ENCODE measurements at regions not wholly inside any gene's neighbourhood (a gene's known extent, or its start where the extent isn't known, plus 50 kb on each side); places are given as distances from the start of the nearest gene placed in this dataset.
A peak's percentile ranks its signal among the peaks of the same experiment; 100 is the strongest.

GRCh38 chr16:86765389-86766026 is 187.2 kb downstream of the FOXL1 start:
- Mint-ChIP-seq H3K36me3 (no peaks in the 10 kb centered on the region), H3K9me3 (peaks cover 0 to 5% (median 0%) of the 10 kb centered on the region in 5 donors), H3K4me3 (no peak overlapping the region), H3K27ac (no peak overlapping the region), H3K27me3 (peaks cover 5 to 10% of the 10 kb centered on the region in 2 donors), H3K4me1 (no peaks in the 10 kb centered on the region)
- Histone ChIP-seq H3K36me3 (ENCODE audit: insufficient read depth, low read length) (no peaks in the 10 kb centered on the region), H3K4me1 (ENCODE audit: insufficient read depth, low read length) (no peaks in the 10 kb centered on the region), H3K27me3 (ENCODE audit: insufficient read depth, low read length, poor library complexity, severe bottlenecking) (no peaks in the 10 kb centered on the region), H3K4me3 (ENCODE audit: low read length) (no peak overlapping the region), H3K27ac (ENCODE audit: low read depth, low read length) (no peak overlapping the region), H3K9me3 (ENCODE audit: low read length) (no peaks in the 10 kb centered on the region)
- no peak for DNase-seq
- ChIA-PET CTCF (no interaction called here), POLR2A (no interaction called here)

- Histone ChIP-seq H3K4me3 (ENCODE audit: low read length) (no peak overlapping the region), H3K27ac (ENCODE audit: low read depth, low read length) (no peak overlapping the region), H3K9me3 (ENCODE audit: low read length) (no peaks in the 10 kb centered on the region), H3K4me1 (ENCODE audit: insufficient read depth, low read length) (no peaks in the 10 kb centered on the region), H3K36me3 (ENCODE audit: insufficient read depth, low read length) (no peaks in the 10 kb centered on the region), H3K27me3 (ENCODE audit: insufficient read depth, low read length, poor library complexity, severe bottlenecking) (no peaks in the 10 kb centered on the region)
- peaks cover 4 to 10% of the 10 kb centered on the region in 2 donors for H3K27me3 Mint-ChIP-seq
- H3K36me3 Mint-ChIP-seq = no peaks in the 10 kb centered on the region
- ChIA-PET CTCF (no interaction called here), POLR2A (no interaction called here)
- no peak overlapping the region for H3K4me3 Mint-ChIP-seq
- H3K4me1 Mint-ChIP-seq = no peaks in the 10 kb centered on the region
- DNase-seq = no peak
- H3K27ac Mint-ChIP-seq = no peak overlapping the region
- H3K9me3 Mint-ChIP-seq = peaks cover 0 to 5% (median 0%) of the 10 kb centered on the region in 5 donors
Observed at GRCh38 chr16:86766700-86767099, 188.4 kb downstream of the FOXL1 start.

- no peak for DNase-seq
- H3K27ac ChIP-seq (ENCODE audit: low read depth, low read length) = no peak overlapping the region
- POLR2A ChIA-PET = no interaction called here
- no peak overlapping the region for H3K4me3 ChIP-seq (ENCODE audit: low read length)
- no peak overlapping the region for H3K4me3 Mint-ChIP-seq
- no peaks in the 10 kb centered on the region for H3K36me3 ChIP-seq (ENCODE audit: insufficient read depth, low read length)
- peaks cover 4 to 5% of the 10 kb centered on the region in 2 donors for H3K27me3 Mint-ChIP-seq
- peaks cover 0 to 5% (median 0%) of the 10 kb centered on the region in 5 donors for H3K9me3 Mint-ChIP-seq
- H3K27ac Mint-ChIP-seq = no peak overlapping the region
- H3K4me1 Mint-ChIP-seq = no peaks in the 10 kb centered on the region
- no peaks in the 10 kb centered on the region for H3K4me1 ChIP-seq (ENCODE audit: insufficient read depth, low read length)
- H3K9me3 ChIP-seq (ENCODE audit: low read length) = no peaks in the 10 kb centered on the region
- H3K27me3 ChIP-seq (ENCODE audit: insufficient read depth, low read length, poor library complexity, severe bottlenecking) = no peaks in the 10 kb centered on the region
- CTCF ChIA-PET = no interaction called here
- no peaks in the 10 kb centered on the region for H3K36me3 Mint-ChIP-seq
Observed at GRCh38 chr16:86768228-86768791, 190.0 kb downstream of the FOXL1 start.

- H3K27ac Mint-ChIP-seq = no peak overlapping the region
- no peaks in the 10 kb centered on the region for H3K27me3 ChIP-seq (ENCODE audit: insufficient read depth, low read length, poor library complexity, severe bottlenecking)
- no peaks in the 10 kb centered on the region for H3K4me1 ChIP-seq (ENCODE audit: insufficient read depth, low read length)
- no peaks in the 10 kb centered on the region for H3K9me3 ChIP-seq (ENCODE audit: low read length)
- H3K4me3 Mint-ChIP-seq = no peak overlapping the region
- H3K36me3 ChIP-seq (ENCODE audit: insufficient read depth, low read length) = no peaks in the 10 kb centered on the region
- H3K27ac ChIP-seq (ENCODE audit: low read depth, low read length) = no peak overlapping the region
- POLR2A ChIA-PET = no interaction called here
- DNase-seq = no peak
- peaks cover 4 to 5% of the 10 kb centered on the region in 2 donors for H3K27me3 Mint-ChIP-seq
- H3K9me3 Mint-ChIP-seq = peaks cover 0 to 5% (median 0%) of the 10 kb centered on the region in 5 donors
- CTCF ChIA-PET = no interaction called here
- no peaks in the 10 kb centered on the region for H3K36me3 Mint-ChIP-seq
- H3K4me1 Mint-ChIP-seq = no peaks in the 10 kb centered on the region
- no peak overlapping the region for H3K4me3 ChIP-seq (ENCODE audit: low read length)
Observed at GRCh38 chr16:86768999-86769398, 190.7 kb downstream of the FOXL1 start.

- no peak overlapping the region for H3K27ac ChIP-seq (ENCODE audit: low read depth, low read length)
- H3K36me3 ChIP-seq (ENCODE audit: insufficient read depth, low read length) = no peaks in the 10 kb centered on the region
- Mint-ChIP-seq H3K36me3 (no peaks in the 10 kb centered on the region), H3K27me3 (peaks cover 2 to 5% of the 10 kb centered on the region in 2 donors), H3K27ac (peak overlapping the region in 1 of 8 donors; percentile 6), H3K9me3 (peaks cover 0 to 5% (median 0%) of the 10 kb centered on the region in 5 donors), H3K4me3 (no peak overlapping the region), H3K4me1 (no peaks in the 10 kb centered on the region)
- H3K27me3 ChIP-seq (ENCODE audit: insufficient read depth, low read length, poor library complexity, severe bottlenecking) = no peaks in the 10 kb centered on the region
- POLR2A ChIA-PET = no interaction called here
- H3K4me1 ChIP-seq (ENCODE audit: insufficient read depth, low read length) = no peaks in the 10 kb centered on the region
- CTCF ChIA-PET = no interaction called here
- H3K4me3 ChIP-seq (ENCODE audit: low read length) = no peak overlapping the region
- DNase-seq = no peak
- H3K9me3 ChIP-seq (ENCODE audit: low read length) = no peaks in the 10 kb centered on the region
Observed at GRCh38 chr16:86771506-86772460, 193.4 kb downstream of the FOXL1 start.

- no peak overlapping the region for H3K4me3 ChIP-seq (ENCODE audit: low read length)
- Mint-ChIP-seq H3K4me1 (no peaks in the 10 kb centered on the region), H3K36me3 (no peaks in the 10 kb centered on the region)
Observed at GRCh38 chr16:86772671-86773353, 194.5 kb downstream of the FOXL1 start.

GRCh38 chr16:86773354-86773715 is 195.0 kb downstream of the FOXL1 start:
- no peaks in the 10 kb centered on the region for H3K4me1 ChIP-seq (ENCODE audit: insufficient read depth, low read length)
- no peak overlapping the region for H3K4me3 ChIP-seq (ENCODE audit: low read length)
- Mint-ChIP-seq H3K27ac (no peak overlapping the region), H3K4me1 (no peaks in the 10 kb centered on the region), H3K27me3 (peaks cover 5 to 6% of the 10 kb centered on the region in 2 donors), H3K4me3 (no peak overlapping the region), H3K9me3 (no peaks in the 10 kb centered on the region), H3K36me3 (no peaks in the 10 kb centered on the region)
- H3K9me3 ChIP-seq (ENCODE audit: low read length) = no peaks in the 10 kb centered on the region
- CTCF ChIA-PET = no interaction called here
- no peak for DNase-seq
- POLR2A ChIA-PET = no interaction called here
- H3K27me3 ChIP-seq (ENCODE audit: insufficient read depth, low read length, poor library complexity, severe bottlenecking) = no peaks in the 10 kb centered on the region
- H3K27ac ChIP-seq (ENCODE audit: low read depth, low read length) = no peak overlapping the region
- H3K36me3 ChIP-seq (ENCODE audit: insufficient read depth, low read length) = no peaks in the 10 kb centered on the region

More at GRCh38 chr16:86772671-86773353, 194.5 kb downstream of the FOXL1 start:
- H3K4me3 Mint-ChIP-seq = no peak overlapping the region
- H3K4me1 ChIP-seq (ENCODE audit: insufficient read depth, low read length) = no peaks in the 10 kb centered on the region
- H3K36me3 ChIP-seq (ENCODE audit: insufficient read depth, low read length) = no peaks in the 10 kb centered on the region
- H3K9me3 ChIP-seq (ENCODE audit: low read length) = no peaks in the 10 kb centered on the region
- CTCF ChIA-PET = no interaction called here
- DNase-seq = no peak
- H3K27ac Mint-ChIP-seq = no peak overlapping the region
- POLR2A ChIA-PET = no interaction called here
- H3K27ac ChIP-seq (ENCODE audit: low read depth, low read length) = no peak overlapping the region
- peaks cover 5 to 6% of the 10 kb centered on the region in 2 donors for H3K27me3 Mint-ChIP-seq
- H3K9me3 Mint-ChIP-seq = no peaks in the 10 kb centered on the region
- H3K27me3 ChIP-seq (ENCODE audit: insufficient read depth, low read length, poor library complexity, severe bottlenecking) = no peaks in the 10 kb centered on the region

GRCh38 chr16:86774931-86775330 is 196.6 kb downstream of the FOXL1 start:
- ChIA-PET POLR2A (no interaction called here), CTCF (no interaction called here)
- Histone ChIP-seq H3K4me1 (ENCODE audit: insufficient read depth, low read length) (no peaks in the 10 kb centered on the region), H3K9me3 (ENCODE audit: low read length) (no peaks in the 10 kb centered on the region), H3K27ac (ENCODE audit: low read depth, low read length) (no peak overlapping the region), H3K36me3 (ENCODE audit: insufficient read depth, low read length) (no peaks in the 10 kb centered on the region), H3K27me3 (ENCODE audit: insufficient read depth, low read length, poor library complexity, severe bottlenecking) (no peaks in the 10 kb centered on the region), H3K4me3 (ENCODE audit: low read length) (no peak overlapping the region)
- no peak for DNase-seq
- Mint-ChIP-seq H3K27ac (no peak overlapping the region), H3K4me3 (no peak overlapping the region), H3K9me3 (no peaks in the 10 kb centered on the region), H3K4me1 (no peaks in the 10 kb centered on the region), H3K36me3 (no peaks in the 10 kb centered on the region), H3K27me3 (peaks cover 4 to 5% of the 10 kb centered on the region in 2 donors)
